Upper lobe of left lung (tissue), 4 donors: ENCODE measurements at regions not wholly inside any gene's neighbourhood (a gene's known extent, or its start where the extent isn't known, plus 50 kb on each side); places are given as distances from the start of the nearest gene placed in this dataset.

ENCODE experiments used
- CTCF ChIP-seq, 6 experiments: fragments of 450-650 bp in 4 of 6; fragments of 200-600 bp in 2 of 6; sonication (generic) in 2 of 6; IDR thresholded peaks; one replicate each; pipeline ENCODE4 v1.5.1; 2016 to 2019; ENCODE audit warnings: antibody characterized with exemption in 6 of 6
- POLR2AphosphoS5 ChIP-seq, 2 donors: sonication (generic); formaldehyde crosslinking; IDR thresholded peaks; one replicate each; pipeline ENCODE4 v1.5.1; 2017; ENCODE audit warnings: antibody characterized with exemption in 2 of 2

DNA sequence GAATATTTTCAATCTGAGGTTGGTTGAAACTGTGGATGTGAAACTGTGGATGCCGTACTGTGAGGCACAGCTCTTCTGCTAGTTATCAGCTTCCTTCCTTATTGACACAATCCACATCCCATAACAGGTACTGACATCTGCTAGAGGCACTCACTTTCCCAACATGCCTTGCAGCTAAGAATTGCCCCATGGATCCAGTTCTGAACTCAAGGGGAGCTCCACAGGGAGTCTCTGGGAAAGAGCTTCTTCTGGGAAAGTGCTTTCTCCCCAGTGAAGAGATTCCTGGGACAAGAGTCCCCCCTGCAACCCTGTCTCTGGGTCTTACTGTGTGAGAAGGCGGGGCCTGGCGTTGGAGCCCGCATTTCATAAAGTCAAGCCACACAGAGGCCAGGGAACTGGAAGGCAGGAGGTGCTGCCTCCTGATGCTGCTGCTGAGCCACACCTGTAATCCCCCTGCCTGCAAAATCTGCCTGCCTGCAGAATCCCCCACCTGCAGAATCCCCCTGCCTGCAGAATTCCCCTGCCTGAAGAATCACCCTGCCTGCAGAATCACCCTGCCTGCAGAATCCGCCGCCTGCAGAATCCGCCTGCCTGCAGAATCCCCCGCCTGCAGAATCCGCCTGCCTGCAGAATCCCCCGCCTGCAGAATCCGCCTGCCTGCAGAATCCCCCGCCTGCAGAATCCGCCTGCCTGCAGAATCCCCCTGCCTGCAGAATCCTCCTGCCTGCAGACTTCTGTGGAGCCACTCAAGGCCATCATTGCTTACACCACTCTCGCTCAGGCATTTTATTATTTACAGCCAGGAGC, 305.4 kb downstream of the FOXL1 start:
- TF ChIP-seq CTCF (IDR thresholded peaks at IDR 0.05), result no peak
- no peak for TF ChIP-seq POLR2AphosphoS5 (IDR thresholded peaks at IDR 0.05)
